Mucosa of rectum (tissue), 2 donors: ENCODE measurements at regions not wholly inside any gene's neighbourhood (a gene's known extent, or its start where the extent isn't known, plus 50 kb on each side); places are given as distances from the start of the nearest gene placed in this dataset.
"Not testable (repeated sequence)": the region's sequence is repeated elsewhere in the genome, so short reads cannot be mapped to it uniquely, and the experiment has no call there.

Experiments
- H3K27ac ChIP-seq, 2 donors: one replicate each; pipeline ENCODE4 v1.7.0; 2013; ENCODE audit warnings: inconsistent platforms in 2 of 2, low read depth in 2 of 2, low read length in 2 of 2
- H3K27me3 ChIP-seq, 2 donors: one replicate each; pipeline ENCODE4 v1.7.0; 2013; ENCODE audit warnings: low read length in 2 of 2; ENCODE audit not compliant: control insufficient read depth in 2 of 2, insufficient read depth in 2 of 2
- H3K36me3 ChIP-seq, 2 donors: one replicate each; pipeline ENCODE4 v1.7.0; 2013; ENCODE audit warnings: low read length in 2 of 2; ENCODE audit not compliant: control insufficient read depth in 2 of 2, insufficient read depth in 2 of 2
- H3K4me1 ChIP-seq, 2 donors: one replicate each; pipeline ENCODE4 v1.7.0; 2013; ENCODE audit warnings: low read length in 2 of 2, mild to moderate bottlenecking in 1 of 2; ENCODE audit not compliant: control insufficient read depth in 2 of 2, insufficient read depth in 2 of 2
- H3K4me3 ChIP-seq, 2 donors: one replicate each; pipeline ENCODE4 v1.7.0; 2013; ENCODE audit warnings: low read length in 2 of 2
- H3K9ac ChIP-seq, 2 donors: one replicate each; pipeline ENCODE4 v1.7.0; 2013; ENCODE audit warnings: low read length in 2 of 2, low read depth in 1 of 2, mild to moderate bottlenecking in 1 of 2
- H3K9me3 ChIP-seq, 2 donors: one replicate each; pipeline ENCODE4 v1.7.0; 2013; ENCODE audit warnings: low read length in 2 of 2; ENCODE audit not compliant: control insufficient read depth in 2 of 2
- donor health status: healthy.
- donor health status: Normal muscosa, but diverticular disease.

DNA sequence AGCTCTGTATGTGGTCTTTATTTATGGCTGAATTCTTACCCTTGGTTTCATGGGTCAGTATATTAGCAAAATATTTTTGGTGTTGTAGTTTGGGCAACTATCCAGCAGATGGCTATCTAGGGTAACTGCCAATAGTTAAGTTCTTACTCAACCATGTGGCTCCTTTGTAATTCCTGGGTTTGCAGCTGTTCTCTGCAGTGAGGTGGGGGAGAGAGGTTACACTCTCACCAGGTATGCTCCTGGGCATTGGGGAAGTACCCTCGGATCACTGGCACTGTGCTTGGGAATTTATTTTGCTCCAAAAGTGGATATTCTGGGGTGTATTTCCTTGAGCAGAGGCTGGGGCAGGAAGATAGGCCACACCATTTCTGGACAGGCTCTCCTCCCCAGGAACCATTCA lies 436.7 kb upstream of the TMPRSS15 start:
- no peak overlapping the region for H3K27ac ChIP-seq
- no peak overlapping the region for H3K4me3 ChIP-seq
- no peaks in the 10 kb centered on the region for H3K4me1 ChIP-seq
- no peaks in the 10 kb centered on the region for H3K9me3 ChIP-seq
- no peaks in the 10 kb centered on the region for H3K36me3 ChIP-seq
- no peak overlapping the region for H3K9ac ChIP-seq
- H3K27me3 ChIP-seq: no peaks in the 10 kb centered on the region

DNA sequence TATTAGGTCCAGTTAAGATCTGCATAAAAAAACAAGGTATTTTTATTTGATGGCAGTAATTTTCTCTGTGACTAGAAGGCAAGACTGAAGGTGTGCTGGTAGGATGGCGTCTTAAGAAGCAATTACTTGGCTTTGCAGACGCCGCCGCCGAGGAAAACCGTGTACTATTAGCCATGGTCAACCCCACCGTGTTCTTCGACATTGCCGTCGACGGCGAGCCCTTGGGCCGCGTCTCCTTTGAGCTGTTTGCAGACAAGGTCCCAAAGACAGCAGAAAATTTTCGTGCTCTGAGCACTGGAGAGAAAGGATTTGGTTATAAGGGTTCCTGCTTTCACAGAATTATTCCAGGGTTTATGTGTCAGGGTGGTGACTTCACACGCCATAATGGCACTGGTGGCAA lies 454.0 kb upstream of the TMPRSS15 start:
- H3K36me3 ChIP-seq, H3K4me3 ChIP-seq, H3K27me3 ChIP-seq, H3K27ac ChIP-seq, H3K4me1 ChIP-seq, H3K9ac ChIP-seq: not testable (repeated sequence)
- H3K9me3 ChIP-seq: peaks cover 0 to 10% of the 10 kb centered on the region in 2 donors

DNA sequence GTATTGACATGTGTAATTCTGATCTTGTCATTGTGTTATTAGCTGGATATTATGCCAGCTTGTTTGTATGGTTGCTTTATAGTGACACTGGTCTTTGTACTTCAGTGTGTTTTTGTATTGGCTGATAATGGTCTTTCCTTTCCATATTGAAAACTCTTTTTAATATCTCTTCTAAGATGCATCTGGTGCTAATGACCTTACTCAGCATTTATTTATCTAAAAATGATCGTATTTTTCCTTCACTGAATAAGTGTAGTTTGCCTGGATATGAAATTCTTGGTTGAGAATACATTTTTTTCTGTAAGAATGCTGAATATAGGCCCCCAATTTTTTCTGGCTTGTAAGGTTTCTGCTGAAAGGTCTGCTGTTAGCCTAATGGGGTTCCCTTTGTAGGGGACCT lies 465.5 kb upstream of the TMPRSS15 start:
- no peaks in the 10 kb centered on the region for H3K36me3 ChIP-seq
- H3K27me3 ChIP-seq: no peaks in the 10 kb centered on the region
- H3K9me3 ChIP-seq: no peaks in the 10 kb centered on the region
- no peak overlapping the region for H3K4me3 ChIP-seq
- H3K27ac ChIP-seq: no peak overlapping the region
- H3K4me1 ChIP-seq: no peaks in the 10 kb centered on the region
- H3K9ac ChIP-seq: no peak overlapping the region

DNA sequence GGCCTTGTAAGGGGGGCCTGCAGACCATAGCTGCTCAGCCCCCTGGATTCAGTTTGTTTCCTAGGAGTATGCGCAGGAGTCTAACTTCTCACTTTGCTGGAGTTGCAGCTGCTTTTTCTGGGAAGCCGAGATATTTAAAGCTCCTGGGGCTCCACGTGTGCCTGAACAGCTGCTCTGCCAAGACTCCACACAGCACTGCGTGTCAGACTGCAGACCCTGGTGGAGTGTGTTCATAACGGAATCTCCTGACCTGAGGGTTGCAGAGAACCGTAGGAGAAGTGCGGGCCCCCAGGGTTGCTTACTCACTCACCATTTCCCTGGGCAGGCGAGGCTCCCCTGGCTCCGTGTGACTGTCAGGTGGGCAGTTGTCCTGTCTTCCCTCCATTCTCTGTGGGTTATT lies 474.3 kb upstream of the TMPRSS15 start:
- Histone ChIP-seq H3K4me1 (no peaks in the 10 kb centered on the region), H3K9me3 (no peaks in the 10 kb centered on the region), H3K27ac (no peak overlapping the region), H3K9ac (no peak overlapping the region), H3K27me3 (no peaks in the 10 kb centered on the region), H3K4me3 (no peak overlapping the region), H3K36me3 (no peaks in the 10 kb centered on the region)

DNA sequence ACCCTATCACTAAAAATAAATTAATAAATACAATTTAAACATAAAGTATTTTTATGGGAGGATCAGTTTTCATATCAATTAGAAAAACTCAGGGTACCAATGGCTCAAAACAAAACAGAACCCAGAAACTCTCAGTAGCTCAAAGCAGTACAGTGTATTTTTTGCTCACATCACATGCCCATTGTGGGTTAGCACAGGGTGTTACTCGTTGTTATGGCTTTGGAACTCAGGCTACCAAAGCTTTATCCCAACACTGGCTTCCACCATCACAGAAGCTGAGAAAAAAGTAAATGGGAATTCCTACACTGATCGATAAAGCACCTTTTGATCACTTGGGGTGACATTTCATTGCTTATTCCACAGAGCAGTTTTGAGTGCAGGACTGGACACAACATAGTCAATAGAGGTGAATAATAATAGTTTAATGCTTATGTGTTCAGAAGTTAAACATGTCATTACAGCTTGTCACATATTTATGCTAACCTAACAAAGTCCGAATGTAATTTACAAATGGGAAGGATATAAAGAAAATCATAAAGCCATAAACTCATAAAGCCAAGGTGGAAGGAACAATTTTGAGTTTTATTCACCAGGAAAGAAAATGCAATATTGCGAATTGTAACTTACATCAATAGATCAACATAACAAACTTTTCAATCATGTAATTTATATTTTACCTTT lies 484.5 kb upstream of the TMPRSS15 start:
- H3K27ac ChIP-seq: no peak overlapping the region
- H3K4me3 ChIP-seq: no peak overlapping the region
- peaks cover 0 to 3% of the 10 kb centered on the region in 2 donors for H3K9me3 ChIP-seq
- no peaks in the 10 kb centered on the region for H3K4me1 ChIP-seq
- no peaks in the 10 kb centered on the region for H3K27me3 ChIP-seq
- H3K9ac ChIP-seq: no peak overlapping the region
- H3K36me3 ChIP-seq: no peaks in the 10 kb centered on the region

DNA sequence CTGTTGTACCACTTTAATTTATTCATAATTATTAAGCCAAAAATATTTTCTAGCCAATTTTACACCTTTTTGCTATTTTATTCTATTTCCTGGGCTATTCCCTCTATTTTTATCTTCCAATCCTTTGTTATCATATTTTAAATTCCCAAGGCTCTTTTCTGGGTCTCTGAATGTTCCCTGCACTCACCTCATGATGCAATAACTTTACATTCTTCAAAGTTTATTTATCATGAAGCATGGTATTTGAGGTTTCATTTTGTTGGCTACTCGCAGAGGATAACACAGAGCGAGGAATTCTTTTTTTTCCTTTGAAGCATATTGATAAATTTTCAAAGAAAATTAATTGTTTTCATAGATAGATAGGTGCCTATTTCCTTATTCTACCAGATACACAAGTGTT lies 489.8 kb upstream of the TMPRSS15 start:
- Histone ChIP-seq H3K36me3 (no peaks in the 10 kb centered on the region), H3K4me1 (no peaks in the 10 kb centered on the region), H3K27me3 (no peaks in the 10 kb centered on the region), H3K9me3 (no peaks in the 10 kb centered on the region), H3K4me3 (no peak overlapping the region), H3K9ac (no peak overlapping the region), H3K27ac (no peak overlapping the region)

DNA sequence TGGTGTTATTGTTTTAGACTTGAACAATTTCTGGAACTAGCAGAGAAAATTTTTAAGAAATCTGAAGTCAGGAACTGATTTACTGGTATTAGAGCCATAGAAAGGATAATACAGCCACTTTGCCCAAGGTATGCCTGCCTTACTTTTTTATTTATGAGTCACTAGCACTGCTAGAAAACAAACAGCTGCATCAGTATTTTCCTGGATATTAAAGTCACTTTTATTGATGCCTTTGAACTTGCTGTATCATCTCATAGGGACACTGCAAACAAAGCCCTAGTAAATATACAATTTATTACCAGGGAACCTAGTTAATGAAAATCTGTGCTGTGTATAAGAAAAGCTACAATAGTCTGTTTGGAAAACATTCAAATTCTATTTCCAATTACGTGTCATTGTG lies 490.8 kb upstream of the TMPRSS15 start:
- H3K27ac ChIP-seq: no peak overlapping the region
- no peaks in the 10 kb centered on the region for H3K36me3 ChIP-seq
- H3K4me1 ChIP-seq: no peaks in the 10 kb centered on the region

DNA sequence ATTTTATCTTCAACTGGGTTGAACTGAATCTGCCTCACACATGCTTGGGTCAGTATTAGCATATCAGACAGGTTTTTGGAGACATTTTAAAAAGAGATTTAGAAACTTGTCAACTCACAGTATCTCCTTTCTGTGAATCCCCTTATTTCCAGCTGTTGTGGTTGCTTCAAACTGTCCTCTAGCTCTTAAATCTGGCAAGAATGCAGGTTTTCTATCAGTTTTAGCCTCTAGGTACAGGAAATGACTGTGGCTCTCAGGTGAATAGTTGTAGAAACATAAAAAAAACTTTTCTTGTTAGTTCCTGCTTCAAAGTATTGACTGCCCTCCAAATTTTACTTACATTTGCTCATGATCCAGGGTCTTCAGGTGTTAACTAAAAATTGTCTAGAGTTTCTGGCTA lies 495.7 kb upstream of the TMPRSS15 start:
- no peaks in the 10 kb centered on the region for H3K27me3 ChIP-seq
- H3K4me3 ChIP-seq: no peak overlapping the region
- H3K27ac ChIP-seq: no peak overlapping the region
- H3K9ac ChIP-seq: no peak overlapping the region
- H3K4me1 ChIP-seq: no peaks in the 10 kb centered on the region
- no peaks in the 10 kb centered on the region for H3K9me3 ChIP-seq
- no peaks in the 10 kb centered on the region for H3K36me3 ChIP-seq

More for the DNA sequence above, 490.8 kb upstream of the TMPRSS15 start:
- no peak overlapping the region for H3K9ac ChIP-seq
- H3K4me3 ChIP-seq: no peak overlapping the region
- no peaks in the 10 kb centered on the region for H3K27me3 ChIP-seq
- H3K9me3 ChIP-seq: no peaks in the 10 kb centered on the region

DNA sequence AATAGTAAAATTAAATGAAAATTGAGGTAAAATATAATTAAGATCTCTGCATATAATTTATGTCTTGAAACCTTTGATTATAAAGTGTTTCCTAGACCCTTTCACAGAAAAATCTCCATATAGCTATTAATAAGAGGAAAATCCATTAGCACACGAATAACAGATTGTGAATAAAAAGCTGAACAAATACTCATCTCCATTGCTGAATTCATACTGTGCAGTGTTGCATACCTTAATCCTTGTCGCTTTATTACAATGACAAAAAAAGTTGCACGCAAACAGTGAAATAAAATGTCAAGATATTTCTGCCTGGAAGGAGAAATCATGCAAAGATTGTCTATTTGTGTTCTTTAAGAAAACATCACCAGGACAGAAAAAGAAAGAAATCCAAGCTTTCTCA lies 499.1 kb upstream of the TMPRSS15 start:
- H3K4me3 ChIP-seq: no peak overlapping the region
- H3K27me3 ChIP-seq: no peaks in the 10 kb centered on the region
- no peak overlapping the region for H3K9ac ChIP-seq
- H3K9me3 ChIP-seq: no peaks in the 10 kb centered on the region
- no peaks in the 10 kb centered on the region for H3K36me3 ChIP-seq
- H3K27ac ChIP-seq: no peak overlapping the region
- H3K4me1 ChIP-seq: no peaks in the 10 kb centered on the region

DNA sequence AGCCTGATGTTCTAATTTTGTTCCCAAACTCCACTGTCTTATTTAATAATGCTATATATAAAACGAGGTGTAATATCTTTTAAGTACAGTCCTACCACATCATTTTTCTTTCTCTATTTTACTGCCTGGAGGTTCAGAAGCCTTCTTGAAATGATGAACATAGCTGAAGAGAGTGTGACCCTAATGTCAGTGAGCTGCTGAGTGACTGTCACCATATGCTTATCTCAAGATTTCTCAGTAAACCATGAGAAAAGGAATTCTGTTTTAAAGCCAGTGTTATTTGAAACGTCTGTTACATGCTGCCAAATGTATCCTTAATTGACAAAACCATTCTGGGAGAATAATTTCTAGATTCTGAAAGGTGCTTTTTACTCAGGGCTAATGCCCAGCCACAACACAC lies 503.5 kb upstream of the TMPRSS15 start:
- Histone ChIP-seq H3K4me1 (no peaks in the 10 kb centered on the region), H3K9me3 (no peaks in the 10 kb centered on the region), H3K36me3 (no peaks in the 10 kb centered on the region), H3K27ac (no peak overlapping the region), H3K27me3 (no peaks in the 10 kb centered on the region), H3K4me3 (no peak overlapping the region), H3K9ac (no peak overlapping the region)

DNA sequence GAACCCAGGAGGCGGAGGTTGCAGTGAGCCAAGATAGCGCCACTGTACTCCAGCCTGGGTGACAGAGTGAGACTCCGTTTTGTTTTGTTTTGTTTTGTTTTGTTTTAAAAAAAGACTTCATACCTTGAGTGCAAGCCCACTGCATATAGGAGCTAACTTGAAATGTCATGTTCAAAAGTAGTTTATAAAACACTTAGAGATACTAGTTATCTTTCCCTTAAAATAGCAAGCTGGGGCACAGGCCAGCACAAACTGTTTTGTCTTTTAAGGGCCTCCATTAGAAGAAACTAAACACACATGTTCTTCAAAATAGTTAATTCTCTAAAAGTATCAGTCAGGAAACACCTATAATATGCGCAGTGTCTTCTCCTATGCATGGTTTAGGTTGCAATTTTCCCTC lies 505.1 kb upstream of the TMPRSS15 start:
- no peak overlapping the region for H3K27ac ChIP-seq
- H3K27me3 ChIP-seq: no peaks in the 10 kb centered on the region
- H3K4me1 ChIP-seq: no peaks in the 10 kb centered on the region
- no peaks in the 10 kb centered on the region for H3K36me3 ChIP-seq
- H3K9ac ChIP-seq: no peak overlapping the region
- H3K4me3 ChIP-seq: no peak overlapping the region
- no peaks in the 10 kb centered on the region for H3K9me3 ChIP-seq
